Caco-2 (cell line): ENCODE measurements at regions not wholly inside any gene's neighbourhood (a gene's known extent, or its start where the extent isn't known, plus 50 kb on each side); places are given as distances from the start of the nearest gene placed in this dataset.
A peak's percentile ranks its signal among the peaks of the same experiment; 100 is the strongest.

Source experiments
- BruUV-seq: library from RNA; stranded (reverse); fragments of 400-500 nt; replicated peaks from 2 replicates; lab custom pipeline; 2021; lab: Mats Ljungman, UMichigan
- CTCF ChIA-PET: fragments of 300-600 bp; sonication (Branson Sonifier 250); formaldehyde crosslinking; loops from one replicate; lab custom pipeline; 2022; ENCODE audit warnings: antibody characterized with exemption; lab: Charles Lee
- POLR2A ChIA-PET: fragments of 300-600 bp; sonication (Branson Sonifier 250); formaldehyde crosslinking; loops from one replicate; lab custom pipeline; 2022; ENCODE audit warnings: antibody characterized with exemption; lab: Charles Lee
- DNase-seq, 2 experiments: peaks; one replicate each; pipeline versions ENCODE4 v3.0.0 to v3.0.0-alpha.2; 2020 to 2022
- H3K27me3 ChIP-seq: replicated peaks from 2 replicates; pipeline ENCODE4 v1.6.0; 2011; ENCODE audit warnings: low read length; ENCODE audit not compliant: control insufficient read depth, insufficient read depth
- H3K36me3 ChIP-seq: 2 replicates; pipeline ENCODE4 v1.5.1; 2011; ENCODE audit warnings: low read length; ENCODE audit not compliant: control insufficient read depth, insufficient read depth
- H3K4me1 ChIP-seq: fragments of 250-450 bp; sonication (Bioruptor Pico); 2 replicates; pipeline ENCODE4 v1.5.1; 2020; ENCODE audit warnings: mild to moderate bottlenecking
- H3K4me3 ChIP-seq: 2 replicates; pipeline ENCODE4 v1.5.1; 2011; ENCODE audit warnings: low read depth, mild to moderate bottlenecking, control low read depth, low read length
- H3K9me3 ChIP-seq: fragments of 250-450 bp; sonication (Bioruptor Pico); 2 replicates; pipeline ENCODE4 v1.5.1; 2020; ENCODE audit warnings: mild to moderate bottlenecking, moderate library complexity
- H3K27ac Mint-ChIP-seq: one replicate; pipeline ENCODE4 v1.8.0; 2022; ENCODE audit warnings: mixed read lengths; ENCODE audit not compliant: unreplicated experiment
- H3K27me3 Mint-ChIP-seq: one replicate; pipeline ENCODE4 v1.8.0; 2022; ENCODE audit warnings: mixed read lengths; ENCODE audit not compliant: insufficient read depth, unreplicated experiment
- H3K36me3 Mint-ChIP-seq: one replicate; pipeline ENCODE4 v1.8.0; 2022; ENCODE audit warnings: mild to moderate bottlenecking, mixed read lengths; ENCODE audit not compliant: insufficient read depth, unreplicated experiment
- H3K4me1 Mint-ChIP-seq: one replicate; pipeline ENCODE4 v1.8.0; 2022; ENCODE audit warnings: low read depth, mixed read lengths; ENCODE audit not compliant: unreplicated experiment
- H3K4me3 Mint-ChIP-seq: one replicate; pipeline ENCODE4 v1.8.0; 2022; ENCODE audit warnings: mild to moderate bottlenecking, moderate library complexity, mixed read lengths; ENCODE audit not compliant: unreplicated experiment
- H3K9me3 Mint-ChIP-seq: one replicate; pipeline ENCODE4 v1.8.0; 2022; ENCODE audit warnings: mixed read lengths; ENCODE audit not compliant: unreplicated experiment
- CTCF ChIP-seq, 2 experiments: fragments of 200-600 bp in 1 of 2; IDR thresholded peaks; 1 replicate in 1 of 2; 2 replicates in 1 of 2; pipeline versions ENCODE4 v1.5.1 to v1.8.0; 2011 to 2022; ENCODE audit warnings: antibody characterized with exemption in 1 of 2, control low read depth in 1 of 2, inconsistent platforms in 1 of 2, low read depth in 1 of 2, low read length in 1 of 2, mild to moderate bottlenecking in 1 of 2, moderate library complexity in 1 of 2; ENCODE audit not compliant: insufficient read depth in 1 of 2, severe bottlenecking in 1 of 2, unreplicated experiment in 1 of 2
- intact Hi-C: fragments of 100-400 bp; cut with micrococcal nuclease; formaldehyde crosslinking; loops from one replicate; pipeline ENCODE4 v1.10.0; 2022; ENCODE audit not compliant: unreplicated experiment

GRCh38 chr4:187603093-187604025 lies 392.2 kb upstream of the ZFP42 start:
- BruUV-seq = no TSS peak
- no peak overlapping the region for H3K4me3 Mint-ChIP-seq
- CTCF ChIA-PET = no interaction called here
- H3K27me3 ChIP-seq = no peaks in the 10 kb centered on the region
- no peaks in the 10 kb centered on the region for H3K36me3 ChIP-seq
- no peak for TF ChIP-seq CTCF (IDR thresholded peaks at IDR 0.05; ENCODE audit: insufficient read depth in 1 of 2, low read depth in 1 of 2, low read length in 1 of 2, severe bottlenecking in 1 of 2, unreplicated experiment in 1 of 2)
- DNase-seq = no peak
- H3K36me3 Mint-ChIP-seq = no peaks in the 10 kb centered on the region
- POLR2A ChIA-PET = no interaction called here
- H3K4me3 ChIP-seq = no peak overlapping the region
- no peaks in the 10 kb centered on the region for H3K4me1 Mint-ChIP-seq
- H3K27me3 Mint-ChIP-seq = no peaks in the 10 kb centered on the region
- no peaks in the 10 kb centered on the region for H3K4me1 ChIP-seq
- no peaks in the 10 kb centered on the region for H3K9me3 Mint-ChIP-seq
- H3K27ac Mint-ChIP-seq = no peak overlapping the region
- intact Hi-C loops = loop anchor here (10.0 kb wide), 2 partner anchors 481 to 879 kb away; partner anchors contain the start of gene FAT1
- H3K9me3 ChIP-seq = no peaks in the 10 kb centered on the region

- Mint-ChIP-seq H3K4me3 (no peak overlapping the region), H3K4me1 (no peaks in the 10 kb centered on the region), H3K27ac (no peak overlapping the region), H3K9me3 (no peaks in the 10 kb centered on the region), H3K27me3 (no peaks in the 10 kb centered on the region), H3K36me3 (no peaks in the 10 kb centered on the region)
- intact Hi-C loops = loop anchor here (10.0 kb wide), 2 partner anchors 480 to 880 kb away; partner anchors contain the start of gene FAT1
- H3K4me3 ChIP-seq = no peak overlapping the region
- no peaks in the 10 kb centered on the region for H3K27me3 ChIP-seq
- no peaks in the 10 kb centered on the region for H3K4me1 ChIP-seq
- ChIA-PET CTCF (no interaction called here), POLR2A (no interaction called here)
- no peak for TF ChIP-seq CTCF (IDR thresholded peaks at IDR 0.05; ENCODE audit: insufficient read depth in 1 of 2, low read depth in 1 of 2, low read length in 1 of 2, severe bottlenecking in 1 of 2, unreplicated experiment in 1 of 2)
- H3K36me3 ChIP-seq = no peaks in the 10 kb centered on the region
- no peak for DNase-seq
- BruUV-seq = no TSS peak
- H3K9me3 ChIP-seq = no peaks in the 10 kb centered on the region
Observed at GRCh38 chr4:187604984-187605383, 390.6 kb upstream of the ZFP42 start.

- no peaks in the 10 kb centered on the region for H3K4me1 Mint-ChIP-seq
- Histone ChIP-seq H3K4me1 (no peaks in the 10 kb centered on the region), H3K9me3 (no peaks in the 10 kb centered on the region), H3K27me3 (no peaks in the 10 kb centered on the region), H3K4me3 (no peak overlapping the region), H3K36me3 (no peaks in the 10 kb centered on the region)
- no peak overlapping the region for H3K4me3 Mint-ChIP-seq
- no peaks in the 10 kb centered on the region for H3K27me3 Mint-ChIP-seq
- no peak overlapping the region for H3K27ac Mint-ChIP-seq
- POLR2A ChIA-PET = no interaction called here
- BruUV-seq = no TSS peak
- no peaks in the 10 kb centered on the region for H3K36me3 Mint-ChIP-seq
- intact Hi-C loops = loop anchor here (1.0 to 10.0 kb wide), 3 partner anchors 478 to 882 kb away; partner anchors contain the start of gene FAT1
- no peaks in the 10 kb centered on the region for H3K9me3 Mint-ChIP-seq
- peak; percentile 68 to 82 for TF ChIP-seq CTCF (IDR thresholded peaks at IDR 0.05; ENCODE audit: insufficient read depth in 1 of 2, low read depth in 1 of 2, low read length in 1 of 2, severe bottlenecking in 1 of 2, unreplicated experiment in 1 of 2)
- DNase-seq = peak; percentile 38 to 48
- CTCF ChIA-PET = interaction anchor here (0.5 to 1.0 kb wide), 3 partner anchors 23 to 1051 kb away, joined by 3 to 4 read pairs (median 3); no protein-coding TSS in a partner anchor
Observed at GRCh38 chr4:187606581-187606980, 389.0 kb upstream of the ZFP42 start.
